IMR-90 (cell line): ENCODE measurements at regions not wholly inside any gene's neighbourhood (a gene's known extent, or its start where the extent isn't known, plus 50 kb on each side); places are given as distances from the start of the nearest gene placed in this dataset.

ENCODE experiments used
- ATAC-seq: fragments of 200-7000 bp; cut with Tn5 transposase; 2 replicates; pipeline ENCODE4 v1.9.1; 2020; ENCODE audit warnings: low read depth, mild to moderate bottlenecking, moderate library complexity
- BruUV-seq: library from RNA; stranded (reverse); fragments of 400-500 nt; replicated peaks from 2 replicates; lab custom pipeline; 2021; lab: Mats Ljungman, UMichigan
- CTCF ChIA-PET: fragments of 300-600 bp; formaldehyde crosslinking; extraction: SDS; loops from one replicate; lab custom pipeline; 2021; ENCODE audit warnings: antibody characterized with exemption; lab: Yijun Ruan, JAX
- POLR2A ChIA-PET: fragments of 300-600 bp; sonication (Branson Sonifier 250); formaldehyde crosslinking; loops from one replicate; lab custom pipeline; 2022; ENCODE audit warnings: antibody characterized with exemption; ENCODE audit not compliant: unreplicated experiment; lab: Charles Lee
- DNase-seq: peaks from one replicate; pipeline ENCODE4 v3.0.0; 2013
- H2AFZ ChIP-seq: replicated peaks from 2 replicates; pipeline ENCODE3; 2013; ENCODE audit warnings: low read length, mild to moderate bottlenecking; ENCODE audit not compliant: poor library complexity
- H2AK5ac ChIP-seq: 2 replicates; pipeline ENCODE4 v1.6.1; 2013; ENCODE audit warnings: low read depth, low read length, inconsistent platforms
- H2AK9ac ChIP-seq: replicated peaks from 2 replicates; pipeline ENCODE3; 2013; ENCODE audit warnings: mild to moderate bottlenecking, low read depth, low read length, moderate library complexity; ENCODE audit not compliant: poor library complexity
- H2BK120ac ChIP-seq: 2 replicates; pipeline ENCODE4 v1.6.1; 2013; ENCODE audit warnings: low read depth, low read length, inconsistent platforms
- H2BK15ac ChIP-seq: 3 replicates; pipeline ENCODE4 v1.6.1; 2013; ENCODE audit warnings: low read depth, low read length, inconsistent platforms
- H2BK20ac ChIP-seq: 2 replicates; pipeline ENCODE4 v1.6.1; 2013; ENCODE audit warnings: low read depth, mild to moderate bottlenecking, inconsistent platforms, low read length, moderate library complexity
- H2BK5ac ChIP-seq: 2 replicates; pipeline ENCODE4 v1.6.1; 2013; ENCODE audit warnings: mild to moderate bottlenecking, low read depth, low read length, inconsistent platforms; ENCODE audit not compliant: poor library complexity, severe bottlenecking
- H3K14ac ChIP-seq: replicated peaks from 2 replicates; pipeline ENCODE4 v1.6.1; 2013; ENCODE audit warnings: low read depth, low read length, inconsistent platforms
- H3K18ac ChIP-seq: 2 replicates; pipeline ENCODE4 v1.6.1; 2013; ENCODE audit warnings: low read depth, low read length, control low read depth
- H3K23ac ChIP-seq: 2 replicates; pipeline ENCODE4 v1.6.1; 2013; ENCODE audit warnings: low read depth, low read length, inconsistent platforms
- H3K27ac ChIP-seq: 2 replicates; pipeline ENCODE4 v1.5.1; 2013; ENCODE audit warnings: mild to moderate bottlenecking, control low read depth, low read length; ENCODE audit not compliant: insufficient read depth
- H3K27me3 ChIP-seq: 2 replicates; pipeline ENCODE4 v1.6.1; 2013; ENCODE audit warnings: low read length; ENCODE audit not compliant: control insufficient read depth, insufficient read depth
- H3K36me3 ChIP-seq: 2 replicates; pipeline ENCODE4 v1.6.1; 2013; ENCODE audit warnings: low read length, mixed read lengths; ENCODE audit not compliant: control insufficient read depth, insufficient read depth
- H3K4ac ChIP-seq: 2 replicates; pipeline ENCODE4 v1.6.1; 2013; ENCODE audit warnings: low read depth, low read length, inconsistent platforms
- H3K4me1 ChIP-seq: 2 replicates; pipeline ENCODE4 v1.6.1; 2013; ENCODE audit warnings: low read length, mixed read lengths; ENCODE audit not compliant: control insufficient read depth, insufficient read depth
- H3K4me2 ChIP-seq: 2 replicates; pipeline ENCODE4 v1.6.1; 2013; ENCODE audit warnings: low read depth, mild to moderate bottlenecking, control low read depth, low read length, moderate library complexity
- H3K4me3 ChIP-seq: 2 replicates; pipeline ENCODE4 v1.5.1; 2013; ENCODE audit warnings: low read depth, mild to moderate bottlenecking, control low read depth, low read length, moderate library complexity; ENCODE audit not compliant: insufficient read depth
- H3K56ac ChIP-seq: 2 replicates; pipeline ENCODE4 v1.6.1; 2013; ENCODE audit warnings: low read length, inconsistent platforms; ENCODE audit not compliant: insufficient read depth; ENCODE audit errors: extremely low read depth
- H3K79me1 ChIP-seq, 2 experiments: 2 replicates each; pipeline ENCODE4 v1.6.1; 2013; ENCODE audit warnings: low read length in 2 of 2, inconsistent platforms in 1 of 2, low read depth in 1 of 2
- H3K9ac ChIP-seq: 2 replicates; pipeline ENCODE4 v1.6.1; 2013; ENCODE audit warnings: low read depth, low read length, control low read depth
- H3K9me1 ChIP-seq: 2 replicates; pipeline ENCODE4 v1.6.1; 2013; ENCODE audit warnings: low read length, inconsistent platforms; ENCODE audit not compliant: insufficient read depth
- H3K9me3 ChIP-seq: 2 replicates; pipeline ENCODE4 v1.6.1; 2013; ENCODE audit warnings: low read length; ENCODE audit not compliant: control insufficient read depth, insufficient read depth
- H4K20me1 ChIP-seq: 2 replicates; pipeline ENCODE4 v1.6.1; 2013; ENCODE audit warnings: low read length, inconsistent platforms; ENCODE audit not compliant: insufficient read depth
- H4K5ac ChIP-seq: 2 replicates; pipeline ENCODE4 v1.6.1; 2013; ENCODE audit warnings: mild to moderate bottlenecking, low read depth, low read length, control low read depth
- H4K8ac ChIP-seq, 2 experiments: 2 replicates each; pipeline ENCODE4 v1.6.1; 2013; ENCODE audit warnings: low read depth in 2 of 2, low read length in 2 of 2, control low read depth in 1 of 2, inconsistent platforms in 1 of 2
- H4K91ac ChIP-seq: 2 replicates; pipeline ENCODE4 v1.6.1; 2013; ENCODE audit warnings: low read depth, low read length, inconsistent platforms; ENCODE audit not compliant: insufficient read depth
- BHLHE40 ChIP-seq: fragments of 150-350 bp; IDR thresholded peaks from 2 replicates; pipeline ENCODE4 v1.6.1; 2016; ENCODE audit warnings: mild to moderate bottlenecking, low read depth, low read length
- CEBPB ChIP-seq: IDR thresholded peaks from 2 replicates; pipeline ENCODE4 v1.6.1; 2012; ENCODE audit warnings: low read depth, low read length, improper control_type of control experiment
- ELK1 ChIP-seq: fragments of 150-350 bp; IDR thresholded peaks from 2 replicates; pipeline ENCODE4 v1.6.1; 2016; ENCODE audit warnings: low read depth, mild to moderate bottlenecking, low read length, moderate library complexity, borderline replicate concordance
- FOS ChIP-seq: fragments of 150-350 bp; IDR thresholded peaks from 2 replicates; pipeline ENCODE4 v1.6.1; 2016; ENCODE audit warnings: low read depth, low read length
- MAFK ChIP-seq: IDR thresholded peaks from 2 replicates; pipeline ENCODE4 v1.6.1; 2012; ENCODE audit warnings: low read depth, low read length, improper control_type of control experiment
- MAZ ChIP-seq: IDR thresholded peaks from 2 replicates; pipeline ENCODE4 v1.6.1; 2012; ENCODE audit warnings: low read depth, mild to moderate bottlenecking, low read length, improper control_type of control experiment, moderate library complexity, borderline replicate concordance
- MXI1 ChIP-seq: IDR thresholded peaks from 2 replicates; pipeline ENCODE4 v1.6.1; 2012; ENCODE audit warnings: low read depth, mild to moderate bottlenecking, low read length, moderate library complexity, borderline replicate concordance
- NFE2L2 ChIP-seq: fragments of 150-350 bp; IDR thresholded peaks from 2 replicates; pipeline ENCODE4 v1.6.1; 2016; ENCODE audit warnings: low read depth, mild to moderate bottlenecking, low read length
- POLR2A ChIP-seq: IDR thresholded peaks from 2 replicates; pipeline ENCODE4 v1.6.1; 2012; ENCODE audit warnings: mild to moderate bottlenecking, low read depth, low read length
- RAD21 ChIP-seq: IDR thresholded peaks from 2 replicates; pipeline ENCODE4 v1.6.1; 2012; ENCODE audit warnings: low read length, improper control_type of control experiment
- RCOR1 ChIP-seq: IDR thresholded peaks from 2 replicates; pipeline ENCODE4 v1.6.1; 2012; ENCODE audit warnings: mild to moderate bottlenecking, low read length, improper control_type of control experiment; ENCODE audit not compliant: insufficient replicate concordance
- SMC3 ChIP-seq: fragments of 150-350 bp; IDR thresholded peaks from 2 replicates; pipeline ENCODE4 v1.6.1; 2016; ENCODE audit warnings: low read depth, mild to moderate bottlenecking, antibody characterized with exemption, low read length, moderate library complexity
- dilution Hi-C: fragments of 300-500 bp; cut with HindIII; formaldehyde crosslinking; loops from one replicate; pipeline ENCODE4 v1.14.3; 2018; ENCODE audit warnings: low sequenced_read_pairs; ENCODE audit not compliant: unreplicated experiment
- in situ Hi-C: fragments of 300-500 bp; cut with MboI; formaldehyde crosslinking; loops from 3 replicates; pipeline ENCODE4 v1.14.3; 2019; ENCODE audit warnings: low sequenced_read_pairs, inconsistent platforms, mixed read lengths
- intact Hi-C: fragments of 100-400 bp; cut with micrococcal nuclease; formaldehyde crosslinking; loops from 2 replicates; pipeline ENCODE4 v1.10.0; 2022
- TF ChIP-seq, protein P1 (sequence below): fragments of 150-350 bp; IDR thresholded peaks from 2 replicates; pipeline ENCODE4 v1.6.1; 2017; ENCODE audit warnings: mild to moderate bottlenecking, antibody characterized with exemption, low read length, low read depth
- TF ChIP-seq, protein P2 (sequence below): conservative IDR thresholded peaks from 2 replicates; pipeline ENCODE4 v1.5.1; 2012; ENCODE audit warnings: mild to moderate bottlenecking, low read depth, low read length, improper control_type of control experiment

DNA sequence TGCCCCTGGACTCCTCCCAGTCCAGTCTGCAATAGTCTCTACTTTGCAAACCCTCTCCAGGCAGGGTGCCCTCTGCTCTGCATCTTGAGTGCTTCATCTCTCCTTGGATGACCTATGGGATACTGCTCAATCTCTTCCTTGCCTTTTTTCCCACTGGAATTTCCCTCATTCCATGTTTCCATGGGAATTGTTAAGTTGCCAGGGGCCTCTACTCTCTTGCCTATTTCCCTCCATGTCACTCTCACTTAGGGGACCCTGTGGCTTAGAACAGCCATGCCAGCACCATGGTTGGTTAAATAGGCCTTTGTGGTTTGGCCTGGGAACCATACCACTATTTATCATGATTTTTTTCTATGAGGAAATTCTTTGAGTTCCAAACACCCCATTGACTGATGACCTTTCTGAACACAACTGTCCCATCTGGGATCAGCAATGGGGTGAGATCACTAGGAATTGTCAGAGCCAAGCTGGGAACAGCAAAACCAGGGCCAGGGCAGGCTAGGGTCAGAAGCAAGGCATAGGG is 91.4 kb upstream of the RBMS1 start:
- dilution Hi-C loops = no loop called here
- intact Hi-C loops = loop anchor here (5.0 to 10.0 kb wide), 3 partner anchors 158 to 387 kb away; no protein-coding TSS in a partner anchor

More for the DNA sequence above, 91.4 kb upstream of the RBMS1 start:
- CTCF ChIA-PET = interaction anchor here (0.6 kb wide), 1 partner anchor 525 kb away, joined by 4 read pairs; no protein-coding TSS in a partner anchor
- peak overlapping the region; percentile 15 for H3K4ac ChIP-seq
- peak overlapping the region; percentile 62 for H2AK9ac ChIP-seq
- no peak overlapping the region for H3K27ac ChIP-seq
- H3K79me1 ChIP-seq = peaks cover 0 to 3% of the 10 kb centered on the region in 2 experiments; a peak in 1 of 4 replicates
- H2AFZ ChIP-seq = no peak overlapping the region
- no peak overlapping the region for H3K4me2 ChIP-seq
- H4K91ac ChIP-seq = peak overlapping the region; percentile 39; the same call in 1 of the 2 replicates
- no peak for TF ChIP-seq RAD21
- TF ChIP-seq ELK1 = no peak
- no peak for TF ChIP-seq BHLHE40
- TF ChIP-seq RCOR1 = no peak
- TF ChIP-seq, protein P1, sequence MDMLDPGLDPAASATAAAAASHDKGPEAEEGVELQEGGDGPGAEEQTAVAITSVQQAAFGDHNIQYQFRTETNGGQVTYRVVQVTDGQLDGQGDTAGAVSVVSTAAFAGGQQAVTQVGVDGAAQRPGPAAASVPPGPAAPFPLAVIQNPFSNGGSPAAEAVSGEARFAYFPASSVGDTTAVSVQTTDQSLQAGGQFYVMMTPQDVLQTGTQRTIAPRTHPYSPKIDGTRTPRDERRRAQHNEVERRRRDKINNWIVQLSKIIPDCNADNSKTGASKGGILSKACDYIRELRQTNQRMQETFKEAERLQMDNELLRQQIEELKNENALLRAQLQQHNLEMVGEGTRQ = no peak
- TF ChIP-seq SMC3 = no peak
- no peak for TF ChIP-seq CEBPB
- no peak for TF ChIP-seq NFE2L2
- no peak for TF ChIP-seq FOS
- TF ChIP-seq MAFK = no peak
- TF ChIP-seq, protein P2, sequence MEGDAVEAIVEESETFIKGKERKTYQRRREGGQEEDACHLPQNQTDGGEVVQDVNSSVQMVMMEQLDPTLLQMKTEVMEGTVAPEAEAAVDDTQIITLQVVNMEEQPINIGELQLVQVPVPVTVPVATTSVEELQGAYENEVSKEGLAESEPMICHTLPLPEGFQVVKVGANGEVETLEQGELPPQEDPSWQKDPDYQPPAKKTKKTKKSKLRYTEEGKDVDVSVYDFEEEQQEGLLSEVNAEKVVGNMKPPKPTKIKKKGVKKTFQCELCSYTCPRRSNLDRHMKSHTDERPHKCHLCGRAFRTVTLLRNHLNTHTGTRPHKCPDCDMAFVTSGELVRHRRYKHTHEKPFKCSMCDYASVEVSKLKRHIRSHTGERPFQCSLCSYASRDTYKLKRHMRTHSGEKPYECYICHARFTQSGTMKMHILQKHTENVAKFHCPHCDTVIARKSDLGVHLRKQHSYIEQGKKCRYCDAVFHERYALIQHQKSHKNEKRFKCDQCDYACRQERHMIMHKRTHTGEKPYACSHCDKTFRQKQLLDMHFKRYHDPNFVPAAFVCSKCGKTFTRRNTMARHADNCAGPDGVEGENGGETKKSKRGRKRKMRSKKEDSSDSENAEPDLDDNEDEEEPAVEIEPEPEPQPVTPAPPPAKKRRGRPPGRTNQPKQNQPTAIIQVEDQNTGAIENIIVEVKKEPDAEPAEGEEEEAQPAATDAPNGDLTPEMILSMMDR = no peak
- no peak for TF ChIP-seq MXI1
- no peak for TF ChIP-seq MAZ
- no peak for TF ChIP-seq POLR2A
- peak overlapping the region in 1 of 2 experiments; percentile 56; a peak in 1 of 4 replicates for H4K8ac ChIP-seq
- H3K18ac ChIP-seq = peak overlapping the region; percentile 71
- no peaks in the 10 kb centered on the region for H3K36me3 ChIP-seq
- H3K9me3 ChIP-seq = no peaks in the 10 kb centered on the region
- POLR2A ChIA-PET = no interaction called here
- peak; percentile 39 for DNase-seq
- peak overlapping the region; percentile 7 for H2BK120ac ChIP-seq
- H3K56ac ChIP-seq = no peak overlapping the region
- H2BK5ac ChIP-seq = peak overlapping the region; percentile 19
- peak; percentile 12 for ATAC-seq
- H3K4me3 ChIP-seq = no peak overlapping the region
- H3K27me3 ChIP-seq = no peaks in the 10 kb centered on the region
- in situ Hi-C loops = no loop called here
- H2AK5ac ChIP-seq = peak overlapping the region; percentile 83
- no peaks in the 10 kb centered on the region for H4K20me1 ChIP-seq
- 0 out of 2 replicates have a peak overlapping the region, but pooled peaks have one; percentile 11 for H3K23ac ChIP-seq
- H2BK15ac ChIP-seq = peak overlapping the region; percentile 55; the same call in 2 of the 3 replicates
- H4K5ac ChIP-seq = 0 out of 2 replicates have a peak overlapping the region, but pooled peaks have one; percentile 6
- no peak overlapping the region for H3K9ac ChIP-seq
- peaks cover 18% of the 10 kb centered on the region for H3K4me1 ChIP-seq
- H3K9me1 ChIP-seq = peaks cover 20% of the 10 kb centered on the region
- H2BK20ac ChIP-seq = peak overlapping the region; percentile 66; the same call in 1 of the 2 replicates
- BruUV-seq = no TSS peak
- H3K14ac ChIP-seq = peak overlapping the region; percentile 62; the same call in 1 of the 2 replicates
